Mesenchymal stem cell (in vitro differentiated cells and primary cell): ENCODE measurements at regions not wholly inside any gene's neighbourhood (a gene's known extent, or its start where the extent isn't known, plus 50 kb on each side); places are given as distances from the start of the nearest gene placed in this dataset.

Experiments
- DNase-seq: peaks from one replicate; pipeline ENCODE4 v3.0.0-alpha.2; 2013
- H2AFZ ChIP-seq: one replicate; pipeline ENCODE4 v1.6.1; 2013; ENCODE audit warnings: low read depth, mild to moderate bottlenecking, control low read depth, inconsistent platforms, low read length, moderate library complexity
- H2AK5ac ChIP-seq: 2 replicates; pipeline ENCODE4 v1.6.1; 2013; ENCODE audit warnings: low read length, moderate library complexity, mild to moderate bottlenecking, inconsistent platforms; ENCODE audit not compliant: severe bottlenecking
- H2BK120ac ChIP-seq: one replicate; pipeline ENCODE4 v1.6.1; 2013; ENCODE audit warnings: low read depth, mild to moderate bottlenecking, inconsistent platforms, low read length, moderate library complexity
- H2BK12ac ChIP-seq, 2 experiments: one replicate each; pipeline ENCODE4 v1.6.1; 2013; ENCODE audit warnings: inconsistent platforms in 2 of 2, low read length in 2 of 2, mild to moderate bottlenecking in 2 of 2, moderate library complexity in 2 of 2, control low read depth in 1 of 2
- H2BK15ac ChIP-seq: one replicate; pipeline ENCODE4 v1.6.1; 2013; ENCODE audit warnings: mild to moderate bottlenecking, low read depth, inconsistent platforms; ENCODE audit not compliant: poor library complexity, severe bottlenecking
- H2BK5ac ChIP-seq: 2 replicates; pipeline ENCODE4 v1.6.1; 2013; ENCODE audit warnings: low read depth, mild to moderate bottlenecking, low read length, control low read depth, inconsistent platforms; ENCODE audit not compliant: poor library complexity, severe bottlenecking
- H3K14ac ChIP-seq, 2 experiments: one replicate each; pipeline ENCODE4 v1.6.1; 2013; ENCODE audit warnings: inconsistent platforms in 2 of 2, low read length in 2 of 2, control low read depth in 1 of 2, mild to moderate bottlenecking in 1 of 2, moderate library complexity in 1 of 2
- H3K18ac ChIP-seq, 2 experiments: one replicate each; pipeline ENCODE4 v1.6.1; 2013; ENCODE audit warnings: inconsistent platforms in 2 of 2, low read length in 2 of 2, control low read depth in 1 of 2, low read depth in 1 of 2, mild to moderate bottlenecking in 1 of 2
- H3K23ac ChIP-seq, 2 experiments: one replicate each; pipeline ENCODE4 v1.6.1; 2013; ENCODE audit warnings: inconsistent platforms in 2 of 2, low read length in 2 of 2, mild to moderate bottlenecking in 2 of 2, moderate library complexity in 2 of 2, control low read depth in 1 of 2
- H3K27ac ChIP-seq: 2 replicates; pipeline ENCODE4 v1.5.1; 2013; ENCODE audit warnings: mild to moderate bottlenecking, moderate library complexity, low read length, control low read depth, inconsistent platforms; ENCODE audit not compliant: poor library complexity, severe bottlenecking
- H3K27me3 ChIP-seq, 2 experiments: 2 replicates each; pipeline versions ENCODE4 v1.6.1 to v1.7.0; 2013; ENCODE audit warnings: low read length in 2 of 2, mild to moderate bottlenecking in 2 of 2, moderate library complexity in 2 of 2, control low read depth in 1 of 2, inconsistent platforms in 1 of 2; ENCODE audit not compliant: control insufficient read depth in 1 of 2, insufficient read depth in 1 of 2
- H3K36me3 ChIP-seq, 2 experiments: 2 replicates each; pipeline versions ENCODE4 v1.6.1 to v1.7.0; 2013; ENCODE audit warnings: low read length in 2 of 2, control low read depth in 1 of 2, inconsistent platforms in 1 of 2, low read depth in 1 of 2, mild to moderate bottlenecking in 1 of 2; ENCODE audit not compliant: insufficient read depth in 2 of 2, control insufficient read depth in 1 of 2
- H3K4ac ChIP-seq, 2 experiments: one replicate each; pipeline ENCODE4 v1.6.1; 2013; ENCODE audit warnings: inconsistent platforms in 2 of 2, low read length in 2 of 2, mild to moderate bottlenecking in 2 of 2, moderate library complexity in 2 of 2, control low read depth in 1 of 2, low read depth in 1 of 2
- H3K4me1 ChIP-seq: 2 replicates; pipeline ENCODE4 v1.6.1; 2013; ENCODE audit warnings: low read depth, low read length, control low read depth; ENCODE audit not compliant: control insufficient read depth, insufficient read depth
- H3K4me2 ChIP-seq: 2 replicates; pipeline ENCODE4 v1.6.1; 2013; ENCODE audit warnings: low read length, mild to moderate bottlenecking, inconsistent platforms; ENCODE audit not compliant: poor library complexity, severe bottlenecking
- H3K4me3 ChIP-seq, 2 experiments: 2 replicates each; pipeline versions ENCODE4 v1.5.1 to v1.7.0; 2013; ENCODE audit warnings: low read length in 2 of 2, mild to moderate bottlenecking in 2 of 2, control low read depth in 1 of 2, low read depth in 1 of 2; ENCODE audit not compliant: insufficient read depth in 1 of 2
- H3K79me1 ChIP-seq: replicated peaks from 2 replicates; pipeline ENCODE4 v1.6.1; 2013; ENCODE audit warnings: mild to moderate bottlenecking, control low read depth, low read length, inconsistent platforms; ENCODE audit not compliant: poor library complexity, severe bottlenecking
- H3K9ac ChIP-seq: 2 replicates; pipeline ENCODE4 v1.7.0; 2013; ENCODE audit warnings: mild to moderate bottlenecking, low read length, moderate library complexity
- H3K9me3 ChIP-seq: 2 replicates; pipeline ENCODE4 v1.7.0; 2013; ENCODE audit warnings: mild to moderate bottlenecking, low read length; ENCODE audit not compliant: control insufficient read depth
- H4K8ac ChIP-seq: one replicate; pipeline ENCODE4 v1.6.1; 2013; ENCODE audit warnings: inconsistent platforms, mild to moderate bottlenecking, low read length, moderate library complexity
- H4K91ac ChIP-seq: one replicate; pipeline ENCODE4 v1.6.1; 2013; ENCODE audit warnings: mild to moderate bottlenecking, low read length, inconsistent platforms
- WGBS: methylation state at CpG from one replicate; pipeline ENCODE4 v1.1.7; 2013; ENCODE audit warnings: mixed read lengths; 5-methylcytosine and 5-hydroxymethylcytosine counted together

DNA sequence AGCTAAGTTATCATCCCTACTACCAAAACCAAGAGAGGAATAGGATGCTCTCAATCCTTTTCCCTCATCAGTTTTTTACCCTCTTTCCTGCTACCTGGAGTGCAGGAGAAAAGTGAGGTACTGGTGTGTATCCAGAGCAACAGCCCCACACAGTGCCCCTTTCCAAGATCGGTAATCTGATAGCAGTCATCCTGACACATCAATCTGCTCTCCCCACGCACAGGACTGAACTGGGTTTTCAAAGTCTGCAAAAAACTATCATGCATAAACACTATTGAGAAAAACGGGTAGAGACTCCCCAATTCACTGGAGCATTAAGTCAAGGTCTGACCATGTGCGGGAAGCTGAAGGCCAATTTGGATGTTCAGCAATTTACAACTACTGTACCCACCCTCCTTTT is 284.8 kb downstream of the RBM26 start:
- Histone ChIP-seq H4K8ac (no peak overlapping the region), H3K23ac (no peak overlapping the region), H3K18ac (no peak overlapping the region), H2BK15ac (no peak overlapping the region), H3K79me1 (no peaks in the 10 kb centered on the region), H3K27ac (no peak overlapping the region), H2BK120ac (no peak overlapping the region), H3K9me3 (no peaks in the 10 kb centered on the region), H3K27me3 (no peaks in the 10 kb centered on the region), H2BK12ac (no peak overlapping the region), H2BK5ac (no peak overlapping the region), H3K9ac (no peak overlapping the region), H2AFZ (no peak overlapping the region), H3K36me3 (no peaks in the 10 kb centered on the region), H4K91ac (no peak overlapping the region), H2AK5ac (no peak overlapping the region), H3K4me2 (no peak overlapping the region), H3K14ac (no peak overlapping the region), H3K4ac (no peak overlapping the region), H3K4me1 (no peaks in the 10 kb centered on the region), H3K4me3 (no peak overlapping the region)
- DNase-seq: no peak
- 83% methylated on average over 4 of the region's 4 CpGs for WGBS

- H2BK120ac ChIP-seq: no peak overlapping the region
- no peaks in the 10 kb centered on the region for H3K79me1 ChIP-seq
- H3K27ac ChIP-seq: no peak overlapping the region
- 96% methylated on average over 32 of the region's 34 CpGs for WGBS
- no peak overlapping the region for H4K8ac ChIP-seq
- H3K23ac ChIP-seq: no peak overlapping the region
- H3K4me2 ChIP-seq: no peak overlapping the region
- no peaks in the 10 kb centered on the region for H3K4me1 ChIP-seq
- no peak overlapping the region for H4K91ac ChIP-seq
- no peak overlapping the region for H3K14ac ChIP-seq
- no peaks in the 10 kb centered on the region for H3K9me3 ChIP-seq
- H2BK5ac ChIP-seq: no peak overlapping the region
- no peaks in the 10 kb centered on the region for H3K27me3 ChIP-seq
- H2BK12ac ChIP-seq: no peak overlapping the region
- no peak overlapping the region for H3K4me3 ChIP-seq
- H2BK15ac ChIP-seq: no peak overlapping the region
- no peak overlapping the region for H3K4ac ChIP-seq
- no peak for DNase-seq
- H3K9ac ChIP-seq: no peak overlapping the region
- H3K36me3 ChIP-seq: no peaks in the 10 kb centered on the region
- H3K18ac ChIP-seq: no peak overlapping the region
- no peak overlapping the region for H2AFZ ChIP-seq
- H2AK5ac ChIP-seq: no peak overlapping the region
Observed at GRCh38 chr13:79119578-79120107, 286.4 kb downstream of the RBM26 start.

GRCh38 chr13:79112016-79112415 is 294.0 kb downstream of the RBM26 start:
- Histone ChIP-seq H2BK5ac (no peak overlapping the region), H3K4me3 (no peak overlapping the region), H3K36me3 (no peaks in the 10 kb centered on the region), H3K4ac (no peak overlapping the region), H4K8ac (no peak overlapping the region), H2BK12ac (no peak overlapping the region), H2BK120ac (no peak overlapping the region), H3K79me1 (no peaks in the 10 kb centered on the region), H2AK5ac (no peak overlapping the region), H3K18ac (no peak overlapping the region), H3K14ac (no peak overlapping the region), H3K27ac (no peak overlapping the region), H3K9ac (no peak overlapping the region), H3K27me3 (no peaks in the 10 kb centered on the region), H3K4me1 (no peaks in the 10 kb centered on the region), H2BK15ac (no peak overlapping the region), H3K4me2 (no peak overlapping the region), H3K23ac (no peak overlapping the region), H4K91ac (no peak overlapping the region), H2AFZ (no peak overlapping the region), H3K9me3 (no peaks in the 10 kb centered on the region)
- DNase-seq: no peak

DNA sequence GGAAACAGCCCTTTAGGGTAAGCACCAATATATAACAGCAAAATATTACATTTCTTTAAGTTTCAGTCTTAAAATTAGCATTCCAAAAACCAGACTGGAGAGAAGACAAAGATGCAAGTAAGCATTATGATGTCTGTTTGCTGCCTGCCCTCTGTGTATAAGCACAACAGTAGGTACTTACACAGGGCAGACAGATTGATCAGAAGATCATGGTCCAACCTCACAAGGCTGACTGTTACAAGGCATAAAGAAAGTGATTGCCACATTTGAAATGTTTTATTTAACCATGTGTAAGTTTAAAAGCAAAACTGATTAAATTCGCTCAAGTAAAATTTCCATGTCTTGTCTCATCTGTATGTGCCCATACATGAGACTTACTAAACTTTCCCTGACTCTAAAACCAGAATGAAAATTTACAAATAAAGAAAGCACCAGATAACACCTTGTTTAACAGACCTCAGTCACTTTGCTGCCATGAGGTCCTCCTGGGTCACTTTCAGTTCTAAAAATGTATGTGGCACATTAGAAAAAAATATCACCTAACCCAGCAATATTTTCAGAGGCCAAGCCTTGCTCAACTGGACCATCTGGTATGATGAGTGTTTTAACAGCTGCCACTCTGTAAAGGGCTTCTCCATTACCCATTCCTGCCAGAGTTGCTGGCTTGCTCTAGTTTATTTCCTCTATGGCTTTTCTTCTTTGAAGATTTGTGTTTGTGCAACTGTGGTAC is 297.0 kb downstream of the RBM26 start:
- no peak overlapping the region for H3K23ac ChIP-seq
- no peak overlapping the region for H3K9ac ChIP-seq
- 92% methylated on average over 1 of the region's 1 CpG for whole genome bisulfite sequencing
- no peaks in the 10 kb centered on the region for H3K9me3 ChIP-seq
- no peak overlapping the region for H3K4ac ChIP-seq
- H3K27me3 ChIP-seq: no peaks in the 10 kb centered on the region
- H3K18ac ChIP-seq: no peak overlapping the region
- no peak overlapping the region for H3K14ac ChIP-seq
- DNase-seq: no peak
- H2BK15ac ChIP-seq: no peak overlapping the region
- H3K4me1 ChIP-seq: no peaks in the 10 kb centered on the region
- no peak overlapping the region for H4K91ac ChIP-seq
- H3K4me3 ChIP-seq: no peak overlapping the region
- H3K36me3 ChIP-seq: no peaks in the 10 kb centered on the region
- H3K27ac ChIP-seq: no peak overlapping the region
- H2AK5ac ChIP-seq: no peak overlapping the region
- H3K4me2 ChIP-seq: no peak overlapping the region
- no peak overlapping the region for H2AFZ ChIP-seq
- no peak overlapping the region for H2BK12ac ChIP-seq
- H2BK120ac ChIP-seq: no peak overlapping the region
- no peak overlapping the region for H4K8ac ChIP-seq
- no peaks in the 10 kb centered on the region for H3K79me1 ChIP-seq
- no peak overlapping the region for H2BK5ac ChIP-seq
